ENCODE measurements at regions not wholly inside any gene's neighbourhood (a gene's known extent, or its start where the extent isn't known, plus 50 kb on each side); places are given as distances from the start of the nearest gene placed in this dataset.
A peak's percentile ranks its signal among the peaks of the same experiment; 100 is the strongest.

- no peak for DNase-seq (ENCODE audit: low spot score)
Measured at GRCh38 chr1:87615491-87615890, 286.8 kb downstream of the LMO4 start.

GRCh38 chr1:87615901-87616300 lies 287.2 kb downstream of the LMO4 start:
- DNase-seq (ENCODE audit: low spot score) = no peak

- DNase-seq (ENCODE audit: low spot score) = no peak
Measured at GRCh38 chr1:87620807-87621206, 292.1 kb downstream of the LMO4 start.

- DNase-seq (ENCODE audit: low spot score) = no peak
Measured at GRCh38 chr1:87629673-87630072, 301.0 kb downstream of the LMO4 start.

GRCh38 chr1:87632232-87632631 lies 303.6 kb downstream of the LMO4 start:
- DNase-seq (ENCODE audit: low spot score) = no peak

GRCh38 chr1:87636198-87636892 lies 307.7 kb downstream of the LMO4 start:
- no peak for DNase-seq (ENCODE audit: low spot score)

- DNase-seq (ENCODE audit: low spot score) = no peak
Measured at GRCh38 chr1:87638636-87639035, 310.0 kb downstream of the LMO4 start.

GRCh38 chr1:87641996-87642395 lies 313.3 kb downstream of the LMO4 start:
- DNase-seq (ENCODE audit: low spot score) = no peak

GRCh38 chr1:87642581-87643221 lies 314.0 kb downstream of the LMO4 start:
- no peak for DNase-seq (ENCODE audit: low spot score)

- DNase-seq (ENCODE audit: low spot score) = no peak
Measured at GRCh38 chr1:87644033-87644578, 315.4 kb downstream of the LMO4 start.

GRCh38 chr1:87644579-87645190 lies 316.0 kb downstream of the LMO4 start:
- DNase-seq (ENCODE audit: low spot score) = peak; percentile 28

- DNase-seq (ENCODE audit: low spot score) = no peak
Measured at GRCh38 chr1:87647430-87648177, 318.9 kb downstream of the LMO4 start.

- no peak for DNase-seq (ENCODE audit: low spot score)
Measured at GRCh38 chr1:87648323-87649119, 319.8 kb downstream of the LMO4 start.

GRCh38 chr1:87650306-87650705 lies 321.6 kb downstream of the LMO4 start:
- DNase-seq (ENCODE audit: low spot score) = no peak

GRCh38 chr1:87652176-87652575 lies 323.5 kb downstream of the LMO4 start:
- no peak for DNase-seq (ENCODE audit: low spot score)

GRCh38 chr1:87665151-87665550 lies 336.5 kb downstream of the LMO4 start:
- DNase-seq (ENCODE audit: low spot score) = no peak

- no peak for DNase-seq (ENCODE audit: low spot score)
Measured at GRCh38 chr1:87666681-87667080, 338.0 kb downstream of the LMO4 start.

- DNase-seq (ENCODE audit: low spot score) = no peak
Measured at GRCh38 chr1:87669674-87670073, 341.0 kb downstream of the LMO4 start.

GRCh38 chr1:87673309-87673708 lies 344.6 kb downstream of the LMO4 start:
- no peak for DNase-seq (ENCODE audit: low spot score)

- DNase-seq (ENCODE audit: low spot score) = no peak
Measured at GRCh38 chr1:87673748-87674147, 345.1 kb downstream of the LMO4 start.

- DNase-seq (ENCODE audit: low spot score) = no peak
Measured at GRCh38 chr1:87674791-87675190, 346.1 kb downstream of the LMO4 start.

GRCh38 chr1:87678266-87678665 lies 349.6 kb downstream of the LMO4 start:
- DNase-seq (ENCODE audit: low spot score) = no peak

Data from putamen (tissue), 1 donor.